COLO668 (cell line): ENCODE measurements at regions not wholly inside any gene's neighbourhood (a gene's known extent, or its start where the extent isn't known, plus 50 kb on each side); places are given as distances from the start of the nearest gene placed in this dataset.
"Not testable (repeated sequence)": the region's sequence is repeated elsewhere in the genome, so short reads cannot be mapped to it uniquely, and the experiment has no call there.

Experiments used
- DNase-seq: peaks from one replicate; lab custom pipeline; 2025; ENCODE audit not compliant: unreplicated experiment; lab: John Stamatoyannopoulos, UW

DNA sequence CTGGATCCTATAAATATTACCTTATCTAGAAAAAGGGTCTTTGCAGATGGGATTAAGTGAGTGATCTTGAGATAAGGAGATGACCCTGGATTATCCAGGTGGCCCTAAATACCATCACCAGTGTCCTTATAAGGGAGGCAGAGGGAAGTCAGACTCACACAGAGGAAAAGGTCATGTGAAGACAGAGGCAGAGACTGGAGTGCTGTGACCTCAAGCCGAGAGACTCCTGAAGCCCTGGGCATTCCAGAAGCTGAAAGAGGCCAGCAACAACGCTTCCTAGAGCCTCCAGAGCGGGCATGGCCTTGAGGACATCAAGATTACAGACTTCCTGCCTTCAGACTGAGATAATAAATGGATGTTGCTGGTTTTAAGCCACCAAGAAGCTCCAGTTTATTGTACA lies 118.8 kb downstream of the ATPSCKMT start:
- DNase-seq: no peak

DNA sequence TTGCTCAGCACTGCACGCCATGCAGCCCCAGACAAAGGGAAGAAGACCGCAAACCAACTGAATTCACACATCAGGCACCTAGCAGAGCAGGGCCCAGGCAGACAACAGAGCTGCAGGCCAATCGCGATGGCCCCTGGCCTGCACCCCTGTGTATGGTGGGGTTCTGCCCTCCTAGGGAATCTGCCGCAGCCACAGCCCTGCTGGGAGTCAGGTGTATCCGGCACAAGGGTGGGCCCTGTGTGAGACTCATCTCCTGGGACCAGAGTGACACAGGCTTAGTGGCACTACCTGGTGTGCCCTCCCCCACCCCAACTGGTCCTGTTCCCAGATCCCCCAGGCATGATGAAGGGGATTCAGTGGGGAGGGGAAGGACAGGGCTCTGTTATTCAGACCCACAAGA lies 122.8 kb downstream of the ATPSCKMT start:
- no peak for DNase-seq

DNA sequence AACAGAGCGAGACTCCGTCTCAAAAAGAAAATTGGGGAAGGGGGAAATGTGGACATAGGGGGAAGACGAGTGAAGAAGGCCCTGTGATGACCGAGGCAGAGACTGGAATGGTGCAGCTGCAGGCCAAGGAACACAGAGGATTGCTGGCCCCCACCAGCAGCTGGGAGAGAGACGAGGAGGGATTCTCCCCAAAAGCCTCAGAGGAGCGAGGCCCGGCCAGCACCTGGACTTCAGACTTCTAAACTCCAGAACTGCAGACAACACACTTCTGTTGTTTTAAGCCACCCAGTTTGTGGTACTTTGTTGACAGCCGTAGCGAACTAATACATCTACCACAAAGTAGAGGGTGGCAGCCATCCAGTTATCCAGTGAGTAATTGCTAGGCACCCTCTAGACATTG lies 124.6 kb downstream of the ATPSCKMT start:
- DNase-seq: no peak

DNA sequence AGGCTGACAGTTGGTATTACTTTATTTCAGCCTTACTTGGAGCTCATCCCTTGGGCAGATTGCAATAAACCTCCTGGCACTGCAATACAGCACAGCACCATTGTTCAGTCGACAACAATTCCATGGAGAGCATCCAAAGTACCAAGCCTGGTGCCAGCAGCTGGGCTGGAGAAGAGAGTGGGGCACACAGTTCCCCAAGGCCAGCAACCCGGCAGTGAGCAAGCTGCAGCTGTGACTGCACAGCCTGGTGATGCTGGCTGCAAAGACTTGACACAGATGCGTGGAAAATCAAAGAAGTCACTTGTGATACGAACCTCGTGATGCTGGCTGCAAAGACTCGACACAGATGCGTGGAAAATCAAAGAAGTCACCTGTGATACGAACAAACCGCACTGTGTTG lies 125.4 kb downstream of the ATPSCKMT start:
- no peak for DNase-seq

DNA sequence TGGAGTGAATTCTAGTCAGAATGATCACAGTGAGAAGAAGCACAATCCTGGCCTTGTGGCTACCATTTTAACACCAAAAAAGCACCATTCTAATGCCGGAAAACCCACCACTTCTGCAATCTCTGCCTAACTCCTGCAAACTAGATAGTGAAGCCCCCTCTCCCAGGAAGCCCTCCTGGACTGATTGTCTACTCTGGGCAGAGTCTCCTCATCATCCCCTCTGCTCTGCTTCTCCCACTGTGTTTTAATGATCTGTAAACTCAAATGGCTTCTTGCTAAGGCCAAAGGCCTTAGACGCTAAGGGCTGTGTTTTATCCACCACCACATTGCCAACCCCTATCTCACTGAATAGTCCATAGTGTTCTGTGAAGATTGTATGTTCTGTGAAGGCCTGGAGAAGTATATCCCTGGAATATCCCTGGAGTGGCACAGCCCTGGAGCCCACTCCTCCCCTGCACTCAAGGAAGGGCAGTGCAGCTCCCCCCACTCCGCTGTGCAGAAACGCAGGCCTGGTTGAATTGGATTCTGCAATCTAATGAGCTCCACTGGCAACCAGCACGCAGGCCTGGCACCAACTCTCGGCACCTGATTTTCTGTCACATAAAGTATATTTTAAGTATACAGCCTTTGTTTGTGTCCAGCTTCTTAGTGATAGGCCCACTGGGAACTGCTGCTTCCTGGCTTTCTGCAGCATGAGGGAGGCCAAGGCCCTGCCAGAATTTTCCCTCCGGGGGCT lies 126.3 kb downstream of the ATPSCKMT start:
- no peak for DNase-seq

DNA sequence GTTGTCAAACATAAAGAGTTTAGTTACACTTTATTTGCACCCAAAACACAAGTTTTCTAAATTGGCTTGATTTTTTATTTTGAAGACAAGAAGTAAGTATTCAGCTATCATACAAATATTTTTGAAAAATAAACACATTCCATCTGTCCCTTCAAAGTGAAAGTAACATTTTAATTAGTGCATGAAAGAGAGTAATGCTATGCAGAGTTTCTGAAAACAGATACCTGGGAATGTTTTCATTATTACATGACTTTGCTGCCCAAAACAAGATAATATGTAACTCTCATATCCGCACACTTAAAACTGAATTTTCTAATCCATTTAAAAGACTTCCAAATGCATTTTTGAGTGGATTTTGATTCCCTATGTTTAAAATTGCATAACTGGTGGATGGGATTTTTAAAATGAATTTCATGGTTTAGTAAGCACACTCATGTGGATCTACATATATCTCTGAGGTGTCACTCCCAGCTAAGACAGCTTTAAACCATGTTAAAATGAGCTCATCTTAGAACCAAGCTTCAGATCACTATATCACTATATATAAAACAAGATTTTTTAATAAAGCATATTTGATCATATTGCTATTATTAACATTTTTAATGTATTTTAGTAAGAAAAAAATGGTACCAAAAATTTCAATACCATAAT lies 127.5 kb downstream of the ATPSCKMT start:
- no peak for DNase-seq

DNA sequence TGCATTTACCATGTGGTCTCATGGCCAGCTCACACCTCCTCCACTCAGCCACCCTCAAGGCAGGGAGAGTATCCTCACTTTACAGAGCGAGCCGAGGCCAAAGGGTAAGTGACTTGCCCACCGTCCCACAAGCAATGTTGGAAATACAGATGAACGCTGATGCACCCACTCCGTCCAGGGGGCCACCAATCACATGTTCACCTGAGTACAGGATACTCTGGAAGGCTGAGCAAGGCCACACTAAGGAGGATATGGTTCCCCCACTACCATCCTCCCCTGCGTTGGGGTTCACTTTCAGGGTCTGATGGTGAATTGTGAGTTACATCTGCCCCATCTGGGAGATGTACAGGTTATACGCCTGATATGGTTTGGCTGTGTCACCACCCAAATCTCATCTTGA lies 128.8 kb downstream of the ATPSCKMT start:
- no peak for DNase-seq

DNA sequence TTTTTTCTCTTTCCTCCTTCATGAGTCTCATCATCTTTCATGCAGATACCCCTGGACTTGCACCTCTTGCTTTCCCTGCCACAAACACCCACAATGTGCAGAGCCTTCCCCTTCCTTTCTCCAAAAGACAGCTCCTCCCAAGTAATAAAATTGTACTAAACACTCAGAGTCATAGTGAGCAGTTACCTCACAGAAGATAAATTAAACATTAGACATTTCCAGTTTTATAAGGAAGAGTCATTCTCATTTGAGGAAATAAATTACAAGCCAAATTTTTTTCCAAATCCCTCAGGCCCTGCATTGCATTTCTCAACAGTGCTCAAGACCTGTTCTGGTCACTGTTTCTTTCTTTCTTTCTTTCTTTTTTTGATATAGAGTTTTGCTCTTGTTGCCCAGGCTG lies 131.5 kb downstream of the ATPSCKMT start:
- DNase-seq: no peak

DNA sequence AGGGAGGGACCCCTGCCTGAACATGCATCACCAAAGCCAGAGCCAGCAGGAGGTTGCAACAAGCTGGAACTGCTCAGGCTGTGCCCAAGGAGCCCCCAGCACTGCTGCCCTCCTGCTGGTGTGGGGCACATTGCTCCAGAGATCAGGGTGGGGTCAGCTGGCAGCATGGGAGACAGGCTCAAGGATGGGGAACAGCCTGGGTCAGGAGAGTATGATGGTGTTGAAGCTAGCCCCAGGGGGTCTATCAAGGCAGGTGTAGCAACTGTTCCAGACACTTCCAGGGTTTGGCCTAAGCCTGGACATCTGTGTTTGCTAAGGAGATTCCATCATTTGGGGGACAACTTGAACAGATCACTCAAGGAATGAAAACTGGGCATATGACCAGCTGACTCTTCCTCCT lies 133.1 kb downstream of the ATPSCKMT start:
- no peak for DNase-seq

DNA sequence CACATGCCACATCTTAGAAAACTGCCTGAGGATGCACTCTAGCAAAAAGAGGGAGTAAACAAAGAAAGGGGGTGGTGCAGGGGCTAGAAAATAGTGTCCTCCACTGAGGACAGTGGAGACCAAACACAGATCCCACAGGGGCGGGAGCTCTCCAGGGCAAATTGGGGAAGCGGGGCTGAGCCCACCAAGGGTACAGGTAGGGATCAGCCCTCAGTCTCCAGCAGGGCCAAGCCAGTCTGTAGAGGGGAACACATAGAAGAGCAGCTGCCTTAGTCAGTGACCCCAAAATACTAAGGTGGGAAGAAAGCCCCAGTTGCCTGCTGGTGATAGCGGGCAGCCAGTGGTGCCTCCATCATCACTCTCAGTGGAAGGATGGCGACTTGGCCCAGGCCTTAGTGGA lies 134.0 kb downstream of the ATPSCKMT start:
- DNase-seq: no peak

DNA sequence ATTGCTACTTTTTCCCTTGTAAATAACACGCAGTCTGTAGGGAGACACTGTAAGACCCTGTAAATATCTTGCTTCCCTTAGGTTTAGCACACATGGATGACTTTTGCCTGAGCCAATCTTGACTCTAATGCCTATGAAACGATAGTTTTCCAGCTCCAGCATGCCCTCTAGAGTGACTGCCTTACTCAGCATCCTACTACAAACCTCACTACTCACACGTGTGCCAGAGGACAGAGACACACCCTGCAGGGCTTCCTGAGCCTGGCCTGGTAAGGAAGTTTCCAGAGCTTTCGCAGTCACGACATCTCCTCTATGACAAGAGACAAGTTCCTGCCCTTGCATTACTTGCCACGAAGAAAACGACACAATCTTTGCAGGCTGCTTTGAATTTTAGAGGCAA lies 138.1 kb downstream of the ATPSCKMT start:
- DNase-seq: no peak

DNA sequence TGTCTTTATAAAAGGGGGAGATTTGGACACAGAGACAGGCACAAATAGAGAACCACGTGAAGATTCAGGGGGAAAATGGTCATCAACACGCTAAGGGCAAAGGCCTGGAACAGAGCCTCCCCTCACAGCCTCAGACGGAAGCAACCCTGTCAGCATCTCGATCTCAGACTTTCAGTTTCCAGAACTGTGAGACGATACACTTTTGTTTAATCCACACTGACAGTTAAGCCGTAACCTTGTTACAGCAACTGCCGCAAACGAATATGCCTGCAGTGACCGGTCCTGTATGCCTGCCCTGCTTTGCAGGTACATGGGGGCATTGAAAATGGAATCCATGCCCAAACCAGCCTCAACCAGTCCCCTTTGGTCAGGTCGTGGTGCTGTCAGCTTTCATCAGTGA lies 139.5 kb downstream of the ATPSCKMT start:
- DNase-seq: no peak

DNA sequence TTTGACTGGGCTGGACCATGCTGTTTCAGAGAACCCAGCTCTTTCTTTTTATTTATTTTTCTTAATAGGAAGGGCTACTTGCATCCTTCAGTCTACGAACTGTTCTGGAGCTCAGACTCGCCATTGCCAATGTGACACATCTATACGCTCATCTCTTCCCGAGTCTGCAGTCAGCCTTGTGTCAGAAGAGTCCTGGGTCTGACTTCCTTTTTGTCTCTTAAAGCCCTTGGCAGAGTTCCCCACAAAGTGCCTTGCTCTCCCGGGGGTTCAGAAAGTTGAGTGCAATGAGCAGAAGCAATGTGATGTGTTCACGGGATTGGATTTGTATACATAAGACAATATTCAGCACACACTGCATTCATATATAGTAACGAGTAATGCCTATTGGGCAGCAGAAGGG lies 140.4 kb downstream of the ATPSCKMT start:
- DNase-seq: no peak

DNA sequence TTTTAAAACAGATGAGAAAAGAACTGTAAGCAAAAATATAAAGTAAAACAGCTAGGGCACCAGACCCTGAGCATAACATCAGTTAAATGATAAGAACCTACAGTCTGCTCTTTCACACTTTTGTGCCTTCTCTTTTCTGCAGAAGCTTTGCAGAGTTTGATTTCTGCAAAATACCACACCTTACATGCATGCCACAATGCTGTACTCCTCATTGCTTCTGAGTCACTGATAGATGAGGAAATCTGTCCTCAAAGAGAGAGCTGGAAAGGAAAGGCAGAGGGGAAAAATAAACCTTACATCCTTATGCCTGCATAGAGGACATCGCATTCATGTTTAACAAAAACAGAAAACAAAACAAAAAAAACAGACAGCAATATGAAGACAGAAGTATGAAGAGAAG lies 142.9 kb downstream of the ATPSCKMT start:
- no peak for DNase-seq

DNA sequence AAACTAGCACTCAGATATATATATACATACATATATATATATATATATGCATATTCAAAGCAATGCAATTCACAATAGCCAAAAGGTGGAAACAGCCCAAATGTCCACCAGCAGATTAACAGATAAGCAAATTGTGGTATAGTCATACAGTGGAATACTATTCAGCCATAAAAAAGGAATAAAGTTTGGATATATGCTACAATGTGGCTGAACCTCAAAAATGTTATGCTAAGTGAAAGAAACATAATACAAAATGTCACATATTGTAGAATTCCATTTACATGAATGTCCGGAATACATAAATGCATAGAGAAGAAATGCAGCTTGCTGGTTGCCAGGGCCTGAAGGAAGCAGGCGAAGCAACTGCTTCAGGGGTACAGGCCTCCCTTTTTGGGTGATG lies 143.4 kb downstream of the ATPSCKMT start:
- DNase-seq: no peak

DNA sequence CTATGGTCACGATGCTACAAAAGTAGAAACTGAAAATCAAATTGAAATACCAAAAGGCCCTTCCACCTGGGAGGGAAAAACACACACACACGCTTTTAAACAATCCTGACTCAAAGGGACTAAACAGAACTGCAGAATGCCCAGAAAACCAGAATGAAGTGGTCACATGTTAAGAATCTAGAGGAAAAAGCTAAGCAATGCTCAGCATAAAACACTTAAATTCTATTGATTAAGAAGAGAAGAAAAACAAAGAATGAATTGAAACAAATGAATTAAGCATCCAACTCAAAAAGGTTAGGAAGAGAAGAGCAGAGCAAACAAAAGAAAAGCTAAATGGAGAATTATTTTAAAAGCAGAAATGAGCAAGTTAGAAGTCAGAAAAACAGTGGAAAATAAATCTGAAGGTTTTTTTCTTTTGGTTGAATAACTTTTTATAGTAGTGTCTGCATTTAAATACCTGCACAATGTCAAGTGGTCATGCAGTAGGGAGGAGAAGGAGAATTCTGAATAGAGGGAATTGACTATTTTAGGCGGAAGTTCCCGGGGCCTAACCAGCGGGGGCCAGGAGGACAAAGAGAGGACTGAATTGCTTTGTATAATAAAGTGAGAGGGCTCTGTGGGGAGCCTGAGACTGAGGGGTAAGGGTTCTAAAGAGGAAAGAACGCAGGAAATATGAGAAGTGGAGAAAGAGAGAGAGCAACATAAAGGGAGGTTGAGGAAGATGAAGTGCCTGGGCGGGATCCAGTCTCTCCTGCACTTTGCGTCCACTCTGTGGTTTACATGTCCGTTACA lies 146.8 kb downstream of the ATPSCKMT start:
- DNase-seq: no peak

DNA sequence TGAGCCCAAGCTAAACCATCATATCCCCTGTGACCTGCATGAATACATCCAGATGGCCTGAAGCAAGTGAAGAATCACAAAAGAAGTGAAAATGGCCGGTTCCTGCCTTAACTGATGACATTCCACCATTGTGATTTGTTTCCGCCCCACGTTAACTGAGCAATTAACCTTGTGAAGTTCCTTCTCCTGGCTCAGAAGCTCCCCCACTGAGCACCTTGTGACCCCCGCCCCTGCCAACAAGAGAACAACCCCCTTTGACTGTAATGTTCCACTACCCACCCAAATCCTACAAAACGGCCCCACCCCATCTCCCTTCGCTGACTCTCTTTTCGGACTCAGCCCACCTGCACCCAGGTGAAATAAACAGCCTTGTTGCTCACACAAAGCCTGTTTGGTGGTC lies 147.5 kb downstream of the ATPSCKMT start:
- not testable (repeated sequence) for DNase-seq

DNA sequence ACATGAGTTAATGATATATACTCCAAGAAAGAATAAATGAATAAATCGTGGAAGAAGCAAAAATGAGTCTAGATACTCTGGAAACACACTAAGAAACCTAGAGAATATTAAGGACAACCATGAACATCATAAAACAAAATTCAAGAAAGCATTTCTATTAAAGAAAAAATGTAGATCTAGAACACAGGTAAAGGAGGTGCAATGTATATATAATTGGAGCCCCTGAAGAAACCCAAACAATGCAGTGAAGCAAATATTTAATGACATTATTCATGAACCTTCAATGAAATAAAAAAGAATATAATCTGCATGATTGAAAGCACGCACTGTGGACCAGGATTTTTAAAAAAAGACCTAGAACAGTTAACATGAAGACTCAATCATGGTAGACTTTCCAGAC lies 150.1 kb downstream of the ATPSCKMT start:
- no peak for DNase-seq

DNA sequence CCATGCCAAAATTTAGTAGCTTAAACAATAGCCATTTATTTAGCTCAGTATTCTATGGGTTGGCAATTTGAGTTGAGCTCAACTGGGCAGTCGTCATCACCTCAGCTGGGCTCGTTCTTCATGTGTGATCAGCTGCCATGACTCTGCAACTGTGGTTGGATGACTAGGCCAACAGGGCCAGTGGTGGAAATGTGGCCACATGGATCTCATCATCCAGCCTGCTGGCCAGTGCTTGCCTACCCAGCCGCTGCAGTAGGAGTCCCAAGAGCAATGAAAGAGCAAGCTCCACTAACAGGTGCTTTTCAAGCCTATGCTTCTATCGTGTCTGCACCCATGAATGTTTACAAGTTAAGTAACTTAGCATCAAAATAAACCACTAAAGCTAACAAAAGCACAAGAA lies 158.0 kb downstream of the ATPSCKMT start:
- DNase-seq: no peak

DNA sequence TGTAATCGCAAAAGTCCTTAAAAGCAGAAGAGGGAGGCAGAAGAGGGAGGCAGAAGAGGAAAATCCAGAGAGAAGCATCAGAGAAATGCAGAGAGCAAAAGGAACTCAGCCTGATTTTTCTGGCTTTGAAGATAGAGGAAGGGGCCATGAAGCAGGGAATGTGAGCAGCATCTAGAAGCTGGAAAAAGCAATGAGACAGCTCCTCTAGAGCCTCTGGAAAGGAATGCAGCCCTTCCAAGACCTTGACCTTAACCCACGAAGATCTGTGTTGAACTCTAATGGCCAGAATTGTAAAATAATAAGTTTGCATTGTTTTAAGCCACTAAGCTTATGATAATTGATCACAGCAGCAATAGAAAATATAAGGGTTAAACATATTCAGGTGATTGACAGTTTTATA lies 159.6 kb downstream of the ATPSCKMT start:
- no peak for DNase-seq

DNA sequence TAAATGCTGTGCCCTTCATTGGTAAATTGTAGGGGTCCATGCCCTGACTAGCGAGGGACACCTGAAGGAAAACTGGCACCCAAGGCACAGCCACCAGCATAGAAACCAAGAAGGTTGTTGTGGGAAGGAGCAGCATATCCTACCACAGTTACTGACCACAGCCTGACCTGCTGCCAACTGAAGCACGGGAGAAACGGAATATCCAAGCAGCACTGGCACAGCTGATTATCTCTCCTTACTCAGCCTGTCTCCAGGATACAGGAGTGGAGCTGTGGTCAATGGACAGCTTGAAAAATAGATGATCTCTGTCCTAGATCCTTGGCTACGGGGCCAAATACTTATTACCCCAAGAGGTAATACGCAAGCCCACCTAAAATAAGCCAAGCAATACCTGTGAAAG lies 164.5 kb downstream of the ATPSCKMT start:
- no peak for DNase-seq

DNA sequence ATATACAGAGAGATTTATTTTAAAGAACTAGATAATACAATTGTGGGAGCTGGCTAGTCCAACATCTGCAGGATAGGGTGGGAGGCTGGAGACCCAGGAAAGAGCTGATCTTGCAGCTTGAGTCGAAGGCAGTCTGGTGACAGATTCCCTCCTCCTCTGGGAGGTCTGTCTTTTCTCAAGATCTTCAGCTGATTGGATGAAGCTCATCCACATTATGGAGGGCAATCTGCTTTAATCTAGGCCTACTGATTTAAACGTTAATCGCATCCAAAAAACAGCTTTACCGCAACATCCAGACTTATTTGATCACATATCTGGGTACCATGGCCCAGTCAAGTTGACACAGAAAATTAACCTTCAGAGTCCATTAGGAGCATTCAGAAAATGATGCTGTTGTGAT lies 168.1 kb downstream of the ATPSCKMT start:
- DNase-seq: no peak
